Stimulated activated CD4-positive, alpha-beta T cell treated with anti-CD3 and anti-CD28 coated beads, Interleukin-12 subunit alpha, Interleukin-12 subunit beta, amount 100 ng/mL, for 24 hours (primary cell): ENCODE measurements at regions not wholly inside any gene's neighbourhood (a gene's known extent, or its start where the extent isn't known, plus 50 kb on each side); places are given as distances from the start of the nearest gene placed in this dataset.
"Not testable (repeated sequence)": the region's sequence is repeated elsewhere in the genome, so short reads cannot be mapped to it uniquely, and the experiment has no call there.

ENCODE experiments used
- DNase-seq, 2 experiments: peaks; one replicate each; pipeline ENCODE4 v3.0.0-alpha.2; 2020; ENCODE audit warnings: low read depth in 2 of 2

DNA sequence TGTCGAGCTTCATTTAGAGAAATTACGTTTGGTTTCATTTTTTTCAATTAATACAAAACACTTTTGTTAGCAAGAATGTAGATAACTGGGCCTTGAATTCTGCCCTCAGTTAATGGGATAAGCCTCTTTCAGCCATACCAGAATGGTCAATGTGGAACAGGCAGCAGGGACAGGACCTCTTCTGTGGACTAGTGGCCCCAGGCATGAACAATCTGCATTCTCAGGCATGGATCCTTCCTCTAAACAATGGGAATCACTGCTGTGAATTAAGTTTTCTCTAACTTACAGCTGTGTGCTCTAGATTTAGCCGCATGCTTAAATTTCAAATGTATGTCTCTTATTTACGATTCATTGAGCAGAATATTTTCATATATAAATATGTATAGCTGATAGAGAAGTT is 237.7 kb upstream of the PRKCQ start:
- no peak for DNase-seq

DNA sequence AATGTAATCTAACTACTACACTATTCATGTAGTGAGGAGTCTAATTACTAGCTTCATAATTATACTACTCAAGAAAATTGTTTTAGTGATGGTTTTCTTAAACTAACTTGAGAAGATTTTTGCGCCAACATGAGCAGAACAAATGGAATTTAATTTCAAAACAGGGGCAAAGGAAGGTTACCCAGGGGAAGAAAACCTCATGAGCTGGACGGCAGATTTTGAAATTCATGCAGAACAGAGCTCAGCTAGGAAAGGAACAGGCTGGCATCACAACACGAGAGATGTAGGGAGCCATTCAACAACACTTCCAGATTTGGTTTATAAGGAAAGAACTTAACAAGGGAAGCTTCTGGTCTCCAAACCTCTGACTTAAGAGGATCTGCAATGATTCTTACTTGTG is 235.3 kb upstream of the PRKCQ start:
- DNase-seq: no peak

DNA sequence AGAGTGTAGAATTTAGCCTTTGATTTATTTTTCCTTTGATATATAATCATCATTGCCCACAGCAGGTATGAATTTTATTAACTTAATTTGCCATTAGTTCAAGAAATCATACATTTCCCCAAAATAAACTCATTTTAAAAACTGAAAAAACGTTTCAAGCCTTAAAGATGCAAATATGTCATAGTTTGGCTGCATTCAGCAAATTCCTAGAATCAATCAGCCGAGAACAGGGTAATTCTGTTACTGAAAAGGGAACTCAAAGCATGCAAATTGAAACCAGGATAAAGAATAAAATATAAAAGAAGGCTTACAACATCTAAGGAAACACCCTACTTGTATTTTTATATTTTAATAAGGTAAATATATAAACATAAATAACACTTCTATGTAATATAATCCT is 233.8 kb upstream of the PRKCQ start:
- no peak for DNase-seq

DNA sequence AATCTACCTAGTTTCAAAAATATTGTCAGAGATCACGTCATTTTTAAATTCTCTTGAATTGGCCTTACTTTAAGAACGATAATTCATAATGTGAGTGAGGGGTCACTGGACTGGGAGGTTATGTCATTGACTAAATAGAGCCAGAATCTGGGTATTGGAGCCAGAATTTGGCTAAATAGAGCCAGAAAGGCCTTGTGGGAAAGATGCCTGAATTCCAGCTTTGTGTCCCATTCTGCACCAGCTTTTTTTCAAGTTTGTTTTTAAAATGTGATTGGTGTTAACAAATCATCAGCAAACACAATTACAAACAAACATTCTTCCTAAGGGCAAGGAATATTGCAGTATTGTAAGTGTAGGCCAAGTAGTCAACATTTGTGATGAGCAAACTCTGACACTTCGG is 233.2 kb upstream of the PRKCQ start:
- no peak for DNase-seq

DNA sequence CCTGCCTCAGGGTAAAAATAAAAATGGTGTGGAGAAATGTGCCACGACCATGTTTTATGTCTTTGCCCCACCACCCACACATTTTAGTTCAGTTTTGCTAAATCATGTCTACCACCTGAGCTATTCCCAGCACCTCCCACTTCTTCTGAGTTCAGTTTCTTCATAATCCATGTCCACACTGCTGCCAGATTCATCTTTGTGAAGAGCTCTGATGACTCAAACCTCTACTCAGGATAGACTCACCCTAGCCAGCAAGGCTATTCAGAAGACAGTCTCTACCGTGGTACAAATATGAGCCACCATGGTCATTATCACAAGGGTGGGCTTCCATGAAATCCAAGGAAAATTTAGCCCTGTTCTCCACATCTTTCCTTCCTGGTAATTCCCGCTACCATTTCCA is 231.1 kb upstream of the PRKCQ start:
- no peak for DNase-seq

DNA sequence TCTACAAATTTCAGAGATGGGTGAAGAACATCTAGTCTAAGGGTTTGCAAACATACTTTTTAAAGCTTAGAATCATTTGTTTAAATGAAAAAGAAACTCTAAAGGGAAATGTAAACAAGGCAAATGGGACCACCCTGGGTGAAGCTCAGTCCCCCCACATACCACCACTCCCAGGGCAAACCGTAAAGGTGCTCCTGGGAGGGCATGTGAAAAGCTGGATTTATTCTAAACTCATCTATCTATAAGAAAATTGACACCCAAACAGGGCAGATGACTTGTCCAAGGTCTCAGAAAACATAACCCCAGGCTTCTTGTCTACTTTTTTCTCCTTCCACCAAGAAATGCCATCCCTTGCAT is 223.3 kb upstream of the PRKCQ start:
- no peak for DNase-seq

DNA sequence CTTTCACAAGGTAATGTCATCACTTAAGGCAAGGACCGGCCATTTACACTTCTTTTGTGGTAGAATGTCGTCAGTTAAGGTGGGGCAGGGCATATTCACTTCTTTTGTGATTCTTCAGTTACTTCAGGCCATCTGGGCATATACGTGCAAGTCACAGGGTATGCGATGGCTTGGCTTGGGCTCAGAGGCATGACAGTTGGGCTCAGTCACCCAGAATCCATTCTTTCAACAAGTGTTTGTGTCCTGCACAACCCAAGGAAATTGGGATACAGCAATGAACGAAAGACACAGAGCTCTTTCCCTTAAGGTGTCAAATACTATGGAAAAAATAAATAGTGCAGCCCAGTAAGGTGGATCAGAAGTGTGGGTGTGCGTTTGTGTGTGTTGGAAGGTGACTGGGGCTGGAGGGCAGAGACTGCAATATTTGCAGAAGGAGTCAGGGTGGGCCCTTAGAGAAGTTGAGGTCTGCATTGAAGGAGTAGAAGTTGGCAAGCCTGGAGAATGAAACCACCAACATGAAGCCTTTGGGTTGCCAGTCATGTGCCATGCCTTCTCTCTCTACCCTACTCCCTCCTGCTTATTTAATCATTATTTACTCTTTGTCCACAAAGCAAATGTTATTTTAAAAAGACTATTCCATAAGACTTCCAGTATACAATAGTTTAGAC is 222.8 kb upstream of the PRKCQ start:
- DNase-seq: no peak

DNA sequence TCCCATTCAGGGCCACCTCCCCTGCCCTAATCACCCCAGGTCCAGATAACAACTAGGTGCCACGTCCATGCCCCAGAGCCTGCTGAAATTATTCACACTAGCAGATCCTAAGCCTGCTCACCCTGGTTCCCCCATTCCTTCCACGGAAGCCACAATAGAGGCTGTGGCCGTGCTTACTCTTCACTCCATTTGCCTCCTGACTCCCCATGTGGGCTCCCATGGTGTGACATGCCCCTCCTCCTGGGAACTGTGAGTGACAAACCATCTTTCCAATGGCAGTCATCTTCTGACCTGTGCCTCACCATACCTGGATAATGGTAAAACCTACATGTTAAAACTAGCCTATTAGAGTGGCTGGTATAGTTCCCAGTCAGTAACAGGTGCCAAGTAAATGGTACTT is 216.2 kb upstream of the PRKCQ start:
- DNase-seq: no peak

DNA sequence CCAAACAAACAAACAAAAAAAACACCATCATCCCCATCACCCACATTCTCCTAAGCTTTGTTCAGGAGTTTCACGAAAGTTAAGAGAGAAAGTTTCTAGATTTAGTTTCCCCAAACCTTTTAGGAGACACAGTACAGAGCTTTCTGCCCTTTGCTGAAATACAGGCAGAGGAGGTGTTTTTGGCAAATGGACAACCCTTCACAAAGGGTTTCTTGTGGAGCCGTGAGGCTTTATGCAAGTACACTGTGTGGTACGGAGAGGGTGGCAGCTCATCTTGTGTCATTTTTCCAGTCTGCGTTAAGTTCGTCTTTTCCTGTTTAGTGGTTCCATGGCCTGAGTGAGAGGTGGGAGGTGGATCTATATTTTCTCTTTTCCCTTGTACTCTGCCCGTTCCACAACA is 215.5 kb upstream of the PRKCQ start:
- DNase-seq: no peak

DNA sequence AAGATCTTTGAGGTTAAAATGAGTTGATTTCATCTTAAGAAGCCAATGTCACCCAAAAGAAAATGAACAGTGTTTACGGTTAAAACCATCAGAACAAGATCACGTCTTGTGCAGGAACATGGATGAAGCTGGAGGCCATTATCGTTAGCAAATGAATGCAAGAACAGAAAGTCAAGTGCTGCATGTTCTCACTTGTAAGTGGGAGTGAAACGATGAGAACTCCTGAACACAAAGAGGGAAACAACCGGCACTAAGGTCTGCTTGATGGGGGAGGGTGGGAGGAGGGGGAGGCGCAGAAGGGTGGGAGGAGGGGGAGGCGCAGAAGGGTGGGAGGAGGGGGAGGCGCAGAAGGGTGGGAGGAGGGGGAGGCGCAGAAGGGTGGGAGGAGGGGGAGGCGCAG is 214.8 kb upstream of the PRKCQ start:
- DNase-seq: not testable (repeated sequence)

DNA sequence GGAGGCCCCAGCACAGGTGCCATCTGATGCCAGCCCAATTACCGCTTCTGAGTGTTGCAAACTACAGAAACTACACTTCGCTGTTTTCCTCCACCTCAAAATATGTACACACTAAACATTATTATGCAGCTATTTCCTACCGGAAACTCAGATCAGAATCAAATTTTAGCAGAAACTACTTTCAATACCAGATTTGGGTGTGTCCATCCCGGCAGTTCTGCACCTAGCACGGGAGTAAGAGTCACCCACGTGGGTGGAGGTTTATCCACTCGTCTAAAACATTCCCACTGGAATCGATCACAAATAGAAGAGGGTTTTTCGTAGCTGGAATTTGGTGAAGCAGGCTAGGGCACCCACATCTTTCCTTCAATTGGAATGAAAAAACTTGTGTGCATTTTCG is 214.4 kb upstream of the PRKCQ start:
- DNase-seq: no peak

DNA sequence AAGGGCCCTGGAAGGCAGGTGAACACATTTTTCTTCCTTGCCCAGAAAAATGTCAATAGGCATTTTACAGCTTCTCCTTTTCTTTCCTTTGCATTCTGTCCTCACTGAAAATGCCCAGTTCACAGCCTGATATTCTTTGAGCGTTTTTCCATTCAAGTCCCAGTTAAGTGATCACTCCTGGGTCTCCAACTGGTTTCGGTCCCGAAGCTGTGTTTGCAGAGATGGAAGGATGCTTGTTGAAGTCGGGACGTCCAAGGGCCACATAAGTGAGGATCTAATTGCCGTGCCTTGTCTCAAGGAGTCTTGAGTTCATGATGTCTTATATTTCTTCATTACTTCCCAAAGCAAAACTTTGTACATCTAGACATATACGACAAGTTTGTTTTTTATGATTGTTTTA is 208.7 kb upstream of the PRKCQ start:
- DNase-seq: no peak

DNA sequence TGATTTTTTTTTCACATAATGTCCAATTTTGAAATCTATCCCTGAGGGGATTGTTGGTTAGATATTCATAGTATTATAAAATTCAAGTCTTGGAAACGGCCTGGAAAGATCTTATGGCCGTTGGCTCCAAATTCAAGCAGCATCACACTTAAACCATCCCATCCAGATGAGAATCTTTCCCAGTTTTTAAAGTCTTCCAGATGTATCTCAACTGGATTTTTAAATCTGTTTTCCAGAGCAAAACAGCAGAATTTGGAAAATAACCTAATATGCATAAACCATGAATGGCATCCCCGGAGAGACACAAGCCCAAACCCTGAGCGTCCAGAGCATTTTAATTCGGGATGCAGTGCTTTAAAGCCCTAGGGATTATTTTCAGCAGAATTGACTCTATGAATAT is 208.2 kb upstream of the PRKCQ start:
- no peak for DNase-seq

DNA sequence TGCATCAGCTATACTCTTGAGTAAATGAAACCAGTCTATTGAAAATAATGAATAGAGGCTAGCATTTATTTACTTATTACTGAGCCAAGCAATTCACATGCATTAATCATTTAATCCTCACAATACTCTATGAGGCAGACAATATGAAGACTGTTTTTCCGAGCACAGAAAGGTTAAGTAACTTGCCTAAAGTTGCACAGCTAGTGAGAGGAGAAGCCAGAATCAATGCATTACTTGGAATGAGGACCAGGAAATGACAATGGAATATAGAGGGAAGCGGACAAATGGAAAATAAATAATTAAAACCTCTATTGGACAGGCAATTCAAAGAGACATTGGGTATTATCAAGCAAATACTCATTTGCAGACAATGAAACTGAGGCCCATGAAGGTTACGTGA is 207.6 kb upstream of the PRKCQ start:
- no peak for DNase-seq

DNA sequence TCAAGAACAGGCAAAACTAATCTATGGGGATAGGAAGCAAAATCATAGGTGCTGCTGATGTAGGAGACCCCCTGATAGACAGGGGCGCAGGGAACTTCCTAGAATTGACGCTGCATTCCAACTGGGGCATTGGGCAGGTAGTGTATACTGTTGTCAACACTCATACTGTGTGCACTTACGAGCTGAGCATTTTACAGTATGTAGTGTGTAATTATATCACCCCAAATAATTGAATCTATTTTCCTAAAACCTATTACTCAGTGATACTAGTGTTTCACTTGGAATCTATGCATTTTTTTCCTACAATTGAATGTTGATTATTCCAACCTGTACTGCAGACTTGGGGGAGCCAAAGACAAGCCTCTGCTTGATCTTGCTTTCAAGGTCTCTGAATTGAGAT is 207.0 kb upstream of the PRKCQ start:
- no peak for DNase-seq

DNA sequence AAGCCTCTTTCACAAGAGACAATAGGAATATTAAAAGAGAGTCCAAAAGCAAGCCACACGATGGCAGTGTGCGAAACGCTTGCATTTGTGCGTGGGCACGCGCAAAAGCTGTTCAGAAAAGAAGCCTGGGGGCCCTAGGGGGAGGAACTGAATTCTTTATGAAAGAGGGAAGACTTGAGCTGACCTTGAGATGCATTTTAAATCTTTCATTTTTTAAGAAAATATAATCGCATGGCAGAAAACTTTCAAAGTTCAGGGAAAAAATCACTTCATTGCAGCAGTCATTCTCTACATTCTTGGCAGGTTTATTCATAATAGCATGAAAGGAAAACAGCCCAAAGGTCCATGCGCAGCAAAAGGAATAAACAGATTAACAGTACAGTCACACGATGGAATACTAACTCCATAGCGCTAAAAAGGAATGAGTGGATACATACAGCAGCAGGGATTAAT is 206.5 kb upstream of the PRKCQ start:
- no peak for DNase-seq

DNA sequence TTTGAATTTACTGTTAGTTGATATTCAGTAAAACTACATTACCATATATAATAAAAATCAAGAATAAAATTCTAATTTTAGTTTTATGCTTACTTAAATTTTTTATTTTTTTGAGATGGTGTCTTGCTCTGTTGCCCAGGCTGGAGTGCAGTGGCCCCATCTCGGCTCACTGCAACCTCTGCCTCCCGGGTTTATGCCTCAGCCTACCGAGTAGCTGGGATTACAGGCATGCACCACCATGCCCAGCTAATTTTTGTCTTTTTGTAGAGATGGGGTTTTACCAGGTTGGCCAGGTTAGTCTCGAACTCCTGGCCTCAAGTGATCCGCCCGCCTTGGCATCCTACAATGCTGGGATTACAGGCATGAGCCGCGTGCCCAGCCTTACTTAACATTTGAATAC is 204.4 kb upstream of the PRKCQ start:
- DNase-seq: not testable (repeated sequence)

DNA sequence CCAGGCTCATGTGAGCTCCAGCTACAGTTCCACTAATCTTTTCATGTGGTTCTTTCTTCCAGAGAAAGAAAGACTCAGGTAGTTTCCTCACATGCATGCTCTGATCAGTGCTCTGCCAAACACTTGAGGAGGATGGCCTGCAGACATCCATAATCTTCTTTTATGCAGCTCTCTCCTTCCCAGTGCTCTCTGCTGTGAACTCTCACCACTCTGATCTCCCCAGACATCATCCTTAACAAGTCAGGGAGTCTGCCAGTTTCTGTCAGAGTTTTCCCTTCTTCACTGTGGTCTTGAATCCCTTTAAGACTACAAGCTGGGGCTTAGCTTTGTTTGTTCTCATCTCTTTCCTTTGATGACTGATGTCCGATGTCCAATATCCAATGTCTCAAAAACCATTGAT is 203.4 kb upstream of the PRKCQ start:
- no peak for DNase-seq

DNA sequence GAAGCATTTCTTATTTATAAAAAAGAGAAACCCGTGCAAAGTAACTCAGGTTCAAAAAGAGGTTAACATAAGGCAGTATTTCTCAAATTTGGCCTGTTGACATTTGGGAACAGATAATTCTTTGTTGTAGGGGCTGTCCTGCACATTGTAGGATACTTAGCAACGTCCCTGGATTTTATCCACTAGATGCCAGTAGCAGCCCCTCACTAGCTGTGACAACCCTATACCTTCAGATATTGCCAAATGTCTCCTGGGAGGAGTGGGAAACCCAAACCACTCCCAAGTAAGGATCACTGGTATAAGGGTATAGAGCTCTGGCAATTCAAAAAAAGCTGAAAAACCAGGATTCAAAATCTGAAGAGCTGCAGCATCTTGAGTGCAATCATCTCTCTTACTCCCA is 202.3 kb upstream of the PRKCQ start:
- DNase-seq: no peak

DNA sequence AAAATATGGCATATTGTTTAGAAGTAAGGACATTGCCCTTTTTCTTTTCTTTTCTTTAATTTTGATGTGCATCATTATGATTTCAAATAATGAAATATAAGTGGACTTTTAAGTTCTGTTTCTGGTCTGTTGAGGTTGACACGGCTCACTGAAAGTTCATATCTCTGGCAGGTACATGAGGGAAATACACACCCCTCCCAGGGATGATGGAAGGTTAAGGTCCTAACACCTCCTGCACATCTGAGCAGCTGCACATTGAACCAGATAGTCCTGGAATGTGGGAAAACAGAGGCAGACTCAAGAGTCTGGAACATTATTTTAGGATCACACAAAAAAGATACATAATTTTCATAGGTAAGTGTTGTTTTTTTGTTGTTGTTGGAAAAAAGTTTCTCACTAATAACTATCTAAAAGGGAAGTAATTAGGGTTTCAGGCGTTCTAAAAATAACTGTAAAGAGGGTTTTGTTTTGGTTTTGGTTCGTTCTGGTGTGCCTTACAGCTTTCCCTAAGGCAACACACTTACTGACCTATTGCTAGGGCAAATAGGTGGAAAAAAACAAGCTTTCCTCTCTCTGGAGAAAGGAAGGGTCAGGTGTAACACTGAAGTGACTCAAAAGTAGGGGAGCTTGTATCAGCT is 201.2 kb upstream of the PRKCQ start:
- no peak for DNase-seq

DNA sequence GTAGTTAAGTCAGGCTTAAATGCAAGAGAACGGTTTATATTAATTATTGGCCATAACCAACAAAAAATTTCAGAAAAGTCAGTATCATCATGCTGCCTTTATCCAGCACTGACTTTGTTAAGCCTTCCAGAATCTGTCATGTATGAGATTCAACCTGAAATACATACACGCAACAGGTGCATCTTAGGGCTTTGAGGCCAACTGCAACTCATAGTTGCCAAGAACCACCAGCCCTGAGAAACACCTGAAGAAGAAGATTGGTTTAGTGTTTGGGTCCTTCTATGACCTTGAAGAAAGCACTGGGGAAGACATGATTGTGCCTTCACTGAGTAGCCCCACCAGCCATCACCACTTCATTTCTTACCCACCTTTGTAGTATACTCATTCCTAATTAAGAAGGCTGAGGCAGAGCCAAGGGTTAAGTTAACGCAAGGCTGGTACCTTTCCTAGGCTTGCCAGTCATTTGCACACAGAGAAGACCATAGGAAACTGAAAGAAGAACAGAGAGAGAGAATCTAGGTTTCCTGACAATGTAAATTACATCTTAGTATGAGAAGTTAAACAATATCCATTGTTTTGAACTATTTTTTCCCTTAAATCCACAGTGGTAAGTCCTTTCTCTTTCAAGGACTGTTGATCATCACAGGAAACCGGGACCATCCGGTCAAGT is 200.1 kb upstream of the PRKCQ start:
- DNase-seq: no peak

DNA sequence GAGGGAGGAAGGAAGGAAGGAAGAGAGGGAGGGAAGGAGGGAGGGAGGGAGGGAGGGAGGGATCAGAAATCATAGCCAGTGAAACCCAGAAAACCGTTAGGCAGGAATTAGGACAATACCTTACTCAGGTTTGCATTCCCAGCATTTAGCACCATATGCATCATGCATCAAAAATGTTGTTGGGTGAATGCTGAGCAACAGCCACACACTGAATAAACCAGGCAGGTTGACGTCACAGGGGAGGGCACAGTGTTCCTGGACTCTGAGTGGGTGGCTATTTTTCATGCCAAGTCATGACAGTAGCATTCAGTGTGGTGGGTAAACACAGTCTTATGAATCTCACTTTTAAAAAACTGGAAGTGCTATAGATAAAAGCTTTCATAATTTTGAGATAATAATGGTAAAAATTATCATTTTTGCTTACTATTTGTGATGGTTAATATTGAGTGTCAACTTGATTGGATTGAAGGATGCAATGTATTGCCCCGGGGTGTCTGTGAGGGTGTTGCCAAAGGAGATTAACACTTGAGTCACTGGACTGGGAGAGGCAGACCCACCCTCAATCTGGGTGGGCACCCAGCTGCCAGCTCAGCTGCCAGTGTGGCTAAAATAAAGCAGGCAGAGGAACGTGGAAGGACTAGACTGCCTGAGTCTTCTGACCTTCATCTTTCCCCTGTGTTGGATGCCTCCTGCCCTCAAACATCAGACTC is 199.1 kb upstream of the PRKCQ start:
- DNase-seq: no peak

DNA sequence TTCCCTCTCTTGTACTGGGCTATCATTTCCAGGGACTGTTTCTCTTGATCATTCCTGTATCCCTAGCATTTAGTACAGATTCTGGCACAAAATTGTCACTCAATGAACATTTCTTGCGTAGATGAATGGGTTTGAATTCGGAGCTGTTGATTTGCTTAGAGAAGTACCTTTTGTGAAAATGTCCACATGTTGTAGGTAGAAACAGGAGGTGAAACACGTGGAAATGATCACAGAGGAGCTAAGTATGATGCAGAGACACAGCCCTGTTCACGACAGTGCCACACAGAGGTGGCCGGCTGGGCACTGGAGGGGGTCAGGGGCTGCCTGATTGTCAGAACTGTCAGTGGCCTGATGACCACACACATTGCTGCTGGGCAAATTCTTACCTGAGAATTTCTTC is 196.1 kb upstream of the PRKCQ start:
- no peak for DNase-seq
